ENCODE measurements at regions not wholly inside any gene's neighbourhood (a gene's known extent, or its start where the extent isn't known, plus 50 kb on each side); places are given as distances from the start of the nearest gene placed in this dataset.

- no peak for ATAC-seq
- H3K4me3 Mint-ChIP-seq, result no peak overlapping the region
- Histone ChIP-seq H3K27me3 (ENCODE audit: control insufficient read depth, insufficient read depth, low read length) (no peaks in the 10 kb centered on the region), H3K4me1 (ENCODE audit: control insufficient read depth, insufficient read depth, low read length) (no peaks in the 10 kb centered on the region), H3K4me3 (ENCODE audit: low read length) (no peak overlapping the region), H3K27ac (ENCODE audit: low read length) (no peak overlapping the region), H3K36me3 (ENCODE audit: control insufficient read depth, insufficient read depth, low read length) (no peaks in the 10 kb centered on the region), H3K9me3 (ENCODE audit: control insufficient read depth, insufficient read depth, low read length) (no peaks in the 10 kb centered on the region)
- TF ChIP-seq, protein P1, sequence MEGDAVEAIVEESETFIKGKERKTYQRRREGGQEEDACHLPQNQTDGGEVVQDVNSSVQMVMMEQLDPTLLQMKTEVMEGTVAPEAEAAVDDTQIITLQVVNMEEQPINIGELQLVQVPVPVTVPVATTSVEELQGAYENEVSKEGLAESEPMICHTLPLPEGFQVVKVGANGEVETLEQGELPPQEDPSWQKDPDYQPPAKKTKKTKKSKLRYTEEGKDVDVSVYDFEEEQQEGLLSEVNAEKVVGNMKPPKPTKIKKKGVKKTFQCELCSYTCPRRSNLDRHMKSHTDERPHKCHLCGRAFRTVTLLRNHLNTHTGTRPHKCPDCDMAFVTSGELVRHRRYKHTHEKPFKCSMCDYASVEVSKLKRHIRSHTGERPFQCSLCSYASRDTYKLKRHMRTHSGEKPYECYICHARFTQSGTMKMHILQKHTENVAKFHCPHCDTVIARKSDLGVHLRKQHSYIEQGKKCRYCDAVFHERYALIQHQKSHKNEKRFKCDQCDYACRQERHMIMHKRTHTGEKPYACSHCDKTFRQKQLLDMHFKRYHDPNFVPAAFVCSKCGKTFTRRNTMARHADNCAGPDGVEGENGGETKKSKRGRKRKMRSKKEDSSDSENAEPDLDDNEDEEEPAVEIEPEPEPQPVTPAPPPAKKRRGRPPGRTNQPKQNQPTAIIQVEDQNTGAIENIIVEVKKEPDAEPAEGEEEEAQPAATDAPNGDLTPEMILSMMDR (IDR thresholded peaks at IDR 0.05), result no peak
- no peaks in the 10 kb centered on the region for H3K27me3 Mint-ChIP-seq (ENCODE audit: low read depth in 2 of 2)
- H3K4me1 Mint-ChIP-seq, result no peaks in the 10 kb centered on the region
- DNase-seq, result no peak
- H3K27ac Mint-ChIP-seq, result no peak overlapping the region
- H3K9me3 Mint-ChIP-seq, result peaks cover 7 to 8% of the 10 kb centered on the region in 2 donors
- 76% methylated on average over 10 of the region's 11 CpGs for WGBS (ENCODE audit: insufficient coverage)
- no peaks in the 10 kb centered on the region for H3K36me3 Mint-ChIP-seq
- intact Hi-C loops (cut with micrococcal nuclease), result no loop called here
Measured at GRCh38 chr18:40882468-40882867, 1072.6 kb upstream of the PIK3C3 start.

GRCh38 chr18:40878371-40878770 is 1076.7 kb upstream of the PIK3C3 start:
- Histone ChIP-seq H3K9me3 (ENCODE audit: control insufficient read depth, insufficient read depth, low read length) (no peaks in the 10 kb centered on the region), H3K4me3 (ENCODE audit: low read length) (no peak overlapping the region), H3K4me1 (ENCODE audit: control insufficient read depth, insufficient read depth, low read length) (no peaks in the 10 kb centered on the region), H3K27me3 (ENCODE audit: control insufficient read depth, insufficient read depth, low read length) (no peaks in the 10 kb centered on the region), H3K36me3 (ENCODE audit: control insufficient read depth, insufficient read depth, low read length) (no peaks in the 10 kb centered on the region), H3K27ac (ENCODE audit: low read length) (no peak overlapping the region)
- no peak overlapping the region for H3K4me3 Mint-ChIP-seq
- 68% methylated on average over 1 of the region's 1 CpG for WGBS (ENCODE audit: insufficient coverage)
- intact Hi-C loops (cut with micrococcal nuclease), result no loop called here
- H3K9me3 Mint-ChIP-seq, result peaks cover 5 to 11% of the 10 kb centered on the region in 2 donors
- DNase-seq, result no peak
- H3K27me3 Mint-ChIP-seq (ENCODE audit: low read depth in 2 of 2), result no peaks in the 10 kb centered on the region
- H3K36me3 Mint-ChIP-seq, result no peaks in the 10 kb centered on the region
- no peaks in the 10 kb centered on the region for H3K4me1 Mint-ChIP-seq
- no peak for ATAC-seq
- TF ChIP-seq, protein P1 (IDR thresholded peaks at IDR 0.05), result no peak
- H3K27ac Mint-ChIP-seq, result no peak overlapping the region

DNA sequence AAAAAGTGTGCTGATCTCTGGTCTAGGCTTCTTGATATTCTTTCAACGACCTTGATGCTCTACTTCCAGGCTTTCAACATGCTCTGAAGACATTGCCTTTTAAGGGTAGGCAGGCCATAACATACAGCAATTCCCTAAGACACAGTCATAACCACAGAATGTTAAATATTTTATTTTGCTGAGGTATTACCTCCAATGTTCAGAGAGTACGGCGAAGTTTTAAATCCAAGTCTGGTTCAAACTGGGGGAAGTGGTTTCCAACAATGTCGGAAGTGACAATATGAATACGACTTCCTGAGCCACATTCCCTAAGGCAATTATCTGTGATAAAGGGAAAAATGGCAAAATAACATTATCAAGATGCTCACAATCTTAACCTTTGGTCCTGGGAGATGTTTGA is 1077.9 kb upstream of the PIK3C3 start:
- TF ChIP-seq, protein P1 (IDR thresholded peaks at IDR 0.05), result no peak
- WGBS (ENCODE audit: insufficient coverage), result 80% methylated on average over 5 of the region's 5 CpGs
- Mint-ChIP-seq H3K4me1 (no peaks in the 10 kb centered on the region), H3K9me3 (peaks cover 5 to 10% of the 10 kb centered on the region in 2 donors), H3K27me3 (ENCODE audit: low read depth in 2 of 2) (no peaks in the 10 kb centered on the region), H3K4me3 (no peak overlapping the region), H3K27ac (no peak overlapping the region), H3K36me3 (no peaks in the 10 kb centered on the region)
- H3K27me3 ChIP-seq (ENCODE audit: control insufficient read depth, insufficient read depth, low read length), result no peaks in the 10 kb centered on the region
- H3K36me3 ChIP-seq (ENCODE audit: control insufficient read depth, insufficient read depth, low read length), result no peaks in the 10 kb centered on the region
- intact Hi-C loops (cut with micrococcal nuclease), result no loop called here
- H3K27ac ChIP-seq (ENCODE audit: low read length), result no peak overlapping the region
- no peak overlapping the region for H3K4me3 ChIP-seq (ENCODE audit: low read length)
- DNase-seq, result no peak
- no peaks in the 10 kb centered on the region for H3K4me1 ChIP-seq (ENCODE audit: control insufficient read depth, insufficient read depth, low read length)
- H3K9me3 ChIP-seq (ENCODE audit: control insufficient read depth, insufficient read depth, low read length), result no peaks in the 10 kb centered on the region
- no peak for ATAC-seq

- TF ChIP-seq, protein P1 (IDR thresholded peaks at IDR 0.05), result no peak
- Histone ChIP-seq H3K4me3 (ENCODE audit: low read length) (no peak overlapping the region), H3K36me3 (ENCODE audit: control insufficient read depth, insufficient read depth, low read length) (no peaks in the 10 kb centered on the region), H3K27ac (ENCODE audit: low read length) (no peak overlapping the region), H3K27me3 (ENCODE audit: control insufficient read depth, insufficient read depth, low read length) (no peaks in the 10 kb centered on the region), H3K4me1 (ENCODE audit: control insufficient read depth, insufficient read depth, low read length) (no peaks in the 10 kb centered on the region), H3K9me3 (ENCODE audit: control insufficient read depth, insufficient read depth, low read length) (peaks cover 3% of the 10 kb centered on the region)
- intact Hi-C loops (cut with micrococcal nuclease), result no loop called here
- ATAC-seq (no peak), DNase-seq (no peak)
- Mint-ChIP-seq H3K36me3 (no peaks in the 10 kb centered on the region), H3K27me3 (ENCODE audit: low read depth in 2 of 2) (no peaks in the 10 kb centered on the region), H3K27ac (no peak overlapping the region), H3K9me3 (peaks cover 8 to 15% of the 10 kb centered on the region in 2 donors), H3K4me3 (no peak overlapping the region), H3K4me1 (no peaks in the 10 kb centered on the region)
- WGBS (ENCODE audit: insufficient coverage), result 88% methylated on average over 4 of the region's 4 CpGs
Measured at GRCh38 chr18:40875101-40875615, 1079.9 kb upstream of the PIK3C3 start.
